GM21717 (cell line): ENCODE measurements at regions not wholly inside any gene's neighbourhood (a gene's known extent, or its start where the extent isn't known, plus 50 kb on each side); places are given as distances from the start of the nearest gene placed in this dataset.

ENCODE experiments used
- ATAC-seq: cut with Tn5 transposase; IDR thresholded peaks from one replicate; pipeline ENCODE4 v1.9.1; 2021; ENCODE audit warnings: mild to moderate bottlenecking, moderate library complexity; ENCODE audit not compliant: unreplicated experiment

GRCh38 chr3:153596401-153596800, 434.4 kb downstream of the RAP2B start:
- ATAC-seq = no peak

DNA sequence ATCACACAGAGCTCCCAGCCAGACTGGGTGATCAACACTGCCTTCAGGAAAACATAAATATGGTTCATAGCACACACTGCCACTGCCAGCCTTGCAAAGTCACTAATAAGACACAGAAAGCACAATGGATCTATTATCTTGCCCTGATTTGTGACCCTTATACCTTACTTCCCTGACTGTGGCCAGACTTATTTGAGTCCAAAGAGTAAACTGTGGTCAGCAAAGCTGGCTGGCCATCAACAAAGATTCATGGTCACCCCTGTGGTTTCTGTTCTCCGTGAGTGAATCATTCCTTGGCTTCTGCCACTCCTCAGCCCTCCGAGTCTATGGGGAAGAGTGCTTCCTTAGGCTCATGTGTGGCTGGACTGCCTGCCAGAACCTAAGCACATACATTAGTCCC, 437.7 kb downstream of the RAP2B start:
- no peak for ATAC-seq

GRCh38 chr3:153600896-153601295, 438.9 kb downstream of the RAP2B start:
- no peak for ATAC-seq

GRCh38 chr3:153601374-153601853, 439.4 kb downstream of the RAP2B start:
- no peak for ATAC-seq

- ATAC-seq = no peak
Measured at GRCh38 chr3:153602801-153603200, 440.8 kb downstream of the RAP2B start.

DNA sequence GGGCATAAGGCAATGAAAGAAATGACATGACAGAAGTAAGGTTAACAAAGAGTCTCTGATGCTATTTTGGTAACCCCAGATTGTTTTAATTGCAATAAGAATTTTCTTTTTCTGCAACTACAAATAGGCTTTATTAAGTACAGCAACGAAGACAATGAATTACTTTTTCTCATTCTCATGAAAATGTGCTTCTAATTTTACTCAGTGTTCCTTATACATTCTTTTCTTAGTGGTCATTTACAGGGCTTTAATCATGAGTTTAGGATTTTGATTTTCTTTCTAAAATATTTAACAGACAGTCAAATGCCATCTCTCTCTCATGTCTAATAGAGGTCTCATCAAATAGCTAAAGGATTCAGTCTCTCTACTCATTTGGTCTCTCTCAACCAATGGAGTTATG, 452.1 kb downstream of the RAP2B start:
- no peak for ATAC-seq

DNA sequence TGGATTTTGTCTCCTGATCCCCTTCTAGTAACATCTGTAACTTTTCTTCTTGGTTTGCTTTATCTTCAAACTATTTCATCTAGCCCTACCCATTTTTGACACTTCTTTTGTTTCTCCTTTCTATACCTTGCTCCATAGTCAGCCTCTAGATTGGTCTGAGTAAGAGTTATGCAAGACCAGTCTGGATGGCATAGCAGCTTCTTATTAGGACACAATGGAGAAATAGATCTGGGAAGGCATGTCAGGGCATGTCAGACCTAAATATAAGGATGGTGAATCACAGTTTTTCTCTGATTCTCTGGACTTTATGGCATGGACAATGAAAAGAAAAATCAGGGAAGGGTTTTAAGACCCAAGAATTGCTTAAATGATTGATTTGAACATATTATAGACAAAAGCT, 452.5 kb downstream of the RAP2B start:
- ATAC-seq = no peak

GRCh38 chr3:153615863-153616262, 453.8 kb downstream of the RAP2B start:
- ATAC-seq = no peak

DNA sequence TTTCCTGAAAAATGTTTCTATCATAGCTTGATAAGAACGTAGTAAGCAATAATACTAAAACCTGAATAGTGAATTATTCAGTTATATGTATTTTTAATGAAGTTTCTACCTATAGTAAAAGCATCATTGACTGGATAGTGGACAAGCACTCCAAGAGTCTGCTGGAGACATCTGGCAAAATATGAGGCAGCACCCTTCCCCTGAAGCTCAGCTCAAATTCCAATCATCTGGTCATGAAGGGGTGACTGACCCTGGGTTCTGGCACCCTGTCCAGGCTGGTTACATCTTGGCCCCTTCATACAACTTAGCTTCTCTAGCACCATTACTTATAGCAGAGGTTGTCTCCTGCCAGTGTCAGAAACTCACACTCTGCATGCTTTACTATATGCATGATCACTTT, 455.4 kb downstream of the RAP2B start:
- ATAC-seq = no peak

DNA sequence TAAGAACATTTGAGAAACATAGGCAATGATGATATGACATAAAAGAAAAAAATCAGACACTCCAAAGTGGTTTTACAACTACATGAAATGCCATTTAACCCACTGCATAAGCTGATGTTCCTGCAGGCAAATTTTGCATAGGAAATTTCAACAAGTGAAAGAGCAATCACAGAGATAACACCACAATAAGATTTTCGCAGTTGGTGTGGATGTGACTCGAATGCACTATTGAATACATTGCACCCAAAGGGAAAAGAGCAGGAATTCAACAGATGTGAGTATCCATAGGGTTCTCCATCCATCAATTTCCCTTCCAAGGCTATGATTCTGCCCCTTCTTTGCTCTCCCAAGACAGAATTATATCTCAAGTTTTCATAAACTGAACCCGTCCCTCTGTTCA, 456.1 kb downstream of the RAP2B start:
- ATAC-seq = no peak

GRCh38 chr3:153619268-153619667, 457.2 kb downstream of the RAP2B start:
- no peak for ATAC-seq

GRCh38 chr3:153621953-153622352, 459.9 kb downstream of the RAP2B start:
- peak; percentile 94 for ATAC-seq

DNA sequence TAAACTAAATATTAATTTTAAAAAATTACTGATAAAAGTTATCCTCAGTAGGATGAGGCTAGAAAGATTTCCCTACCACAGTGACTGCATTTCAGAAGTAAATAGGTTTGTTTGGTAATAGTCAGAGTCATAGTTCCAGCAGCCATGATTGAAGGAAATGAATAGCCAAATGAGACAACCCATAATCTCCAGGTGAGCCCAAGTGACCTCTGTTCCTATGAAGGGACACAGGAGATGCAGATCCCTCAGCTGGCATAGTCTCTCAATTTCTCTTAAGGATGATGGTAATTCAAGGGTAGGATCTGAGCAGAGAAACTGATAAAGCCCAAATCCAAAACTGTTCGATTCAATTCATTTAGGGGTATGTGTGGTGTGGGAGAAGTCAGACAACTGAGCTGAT, 461.8 kb downstream of the RAP2B start:
- ATAC-seq = no peak

DNA sequence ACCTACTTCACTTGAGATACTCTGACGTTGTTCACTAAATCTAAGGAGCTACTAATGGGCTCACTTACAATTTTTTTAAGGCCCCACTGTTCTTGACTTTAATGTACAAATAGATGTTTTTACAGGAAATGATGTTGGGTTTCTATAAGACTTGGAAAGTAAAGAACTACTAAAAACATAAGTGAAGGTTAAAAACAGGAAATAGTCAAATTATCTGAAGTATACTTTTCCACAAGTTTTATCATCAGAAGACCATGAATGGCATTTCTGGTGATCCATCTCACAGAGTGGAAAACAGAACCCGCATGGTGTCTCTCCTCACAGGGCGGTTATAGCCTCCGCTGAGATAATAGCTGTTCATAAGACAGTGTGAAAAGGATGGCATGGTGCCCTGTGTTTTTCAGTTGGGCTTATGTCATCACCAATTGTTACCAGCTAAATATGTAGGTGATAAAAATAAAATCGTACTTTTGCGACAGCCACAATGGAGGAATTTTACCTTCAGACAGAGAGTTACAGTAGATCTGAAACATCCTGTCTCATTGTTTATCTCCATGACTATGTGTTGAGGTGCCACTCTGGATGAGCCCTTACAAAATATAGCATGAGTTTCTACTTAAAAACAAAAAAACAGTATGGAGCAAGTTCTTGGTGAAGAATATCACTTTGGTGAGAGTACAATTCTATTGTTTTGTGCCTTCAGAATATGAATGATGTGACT, 462.4 kb downstream of the RAP2B start:
- no peak for ATAC-seq

DNA sequence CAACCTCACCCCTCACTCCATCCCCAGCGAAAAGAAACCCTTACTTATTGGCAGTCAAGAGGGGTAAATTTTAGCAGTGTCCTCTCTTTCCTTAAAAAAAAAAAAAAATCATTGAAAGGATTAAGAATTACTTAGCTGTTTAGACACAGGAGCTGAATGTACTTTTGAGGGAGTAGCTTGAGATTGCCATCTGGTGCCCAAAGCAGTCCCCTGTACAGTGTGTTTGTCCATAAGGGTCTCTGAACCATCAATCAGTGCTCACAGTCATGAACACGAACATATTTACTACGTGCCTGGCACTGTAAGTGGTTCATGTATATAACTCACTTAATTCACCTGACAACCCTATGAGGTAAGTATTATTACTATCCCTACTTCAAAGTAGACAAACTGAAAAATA, 463.5 kb downstream of the RAP2B start:
- ATAC-seq = no peak

GRCh38 chr3:153626158-153626557, 464.1 kb downstream of the RAP2B start:
- ATAC-seq = peak; percentile 29

- ATAC-seq = peak; percentile 41
Measured at GRCh38 chr3:153628591-153628990, 466.6 kb downstream of the RAP2B start.

DNA sequence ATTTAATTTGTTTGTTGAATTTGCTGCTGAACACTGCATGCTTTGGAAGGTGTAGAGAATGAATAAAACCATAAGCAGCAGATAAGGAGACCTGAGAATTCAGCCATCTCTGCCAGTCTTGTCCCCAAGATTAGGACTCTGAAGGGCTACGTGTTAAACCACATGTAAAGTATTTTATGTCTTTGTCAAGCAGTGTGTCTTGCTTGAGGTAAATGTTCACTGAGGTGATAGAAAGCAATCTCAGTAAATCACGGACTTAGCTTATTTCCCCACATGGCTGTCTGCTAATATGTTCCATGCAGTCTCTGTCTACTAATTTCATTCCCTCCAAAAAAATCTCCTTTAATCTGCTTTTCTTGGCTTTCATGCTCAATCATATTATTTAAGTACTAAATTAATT, 467.1 kb downstream of the RAP2B start:
- ATAC-seq = no peak

GRCh38 chr3:153631102-153631501, 469.1 kb downstream of the RAP2B start:
- no peak for ATAC-seq

DNA sequence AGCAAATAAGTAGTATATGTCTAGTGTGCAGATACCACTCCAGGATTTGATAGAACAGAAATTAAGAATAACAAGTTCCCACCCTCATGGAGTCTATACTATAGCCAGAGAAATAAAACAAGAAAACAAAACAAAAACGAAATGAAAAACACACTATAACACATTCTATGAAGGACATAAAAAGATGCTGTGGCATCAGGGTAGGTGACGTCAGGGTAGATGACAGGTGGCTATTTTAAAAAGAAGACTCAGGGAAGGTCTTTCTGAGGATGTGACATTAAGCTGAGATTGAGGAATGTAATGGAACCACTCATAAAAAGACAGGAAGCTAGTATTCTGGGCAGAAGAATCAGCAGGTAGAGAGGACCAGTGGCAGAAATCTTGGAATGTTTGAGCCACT, 469.6 kb downstream of the RAP2B start:
- ATAC-seq = no peak

DNA sequence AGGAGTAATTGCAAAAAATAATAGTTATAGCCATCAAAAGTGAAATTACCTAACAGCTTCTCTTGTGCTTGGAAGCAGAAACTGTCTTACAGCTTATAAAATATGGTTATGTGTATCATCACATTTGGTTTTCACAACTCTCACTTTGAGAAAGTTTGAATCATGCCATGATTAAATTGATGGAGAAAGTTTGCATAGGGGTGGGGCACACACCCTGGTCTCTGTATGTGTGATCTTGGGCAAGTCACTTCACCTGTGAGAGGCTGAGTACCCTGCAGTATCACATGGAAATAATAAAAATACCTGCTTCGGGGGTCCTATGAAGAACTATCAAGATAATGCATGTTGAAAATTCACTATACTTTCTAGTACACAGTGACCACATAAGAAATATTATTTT, 471.4 kb downstream of the RAP2B start:
- ATAC-seq = no peak

GRCh38 chr3:153634683-153635082, 472.7 kb downstream of the RAP2B start:
- no peak for ATAC-seq

- no peak for ATAC-seq
Measured at GRCh38 chr3:153639631-153640030, 477.6 kb downstream of the RAP2B start.
